ENCODE measurements at regions not wholly inside any gene's neighbourhood (a gene's known extent, or its start where the extent isn't known, plus 50 kb on each side); places are given as distances from the start of the nearest gene placed in this dataset.

- TF ChIP-seq CTCF (IDR thresholded peaks at IDR 0.05; ENCODE audit: low read depth, low read length, missing control alignments): no peak
- no peak for DNase-seq (ENCODE audit: low read depth)
- in situ Hi-C loops (cut with HindIII; ENCODE audit: low sequenced_read_pairs): no loop called here
- H3K4me3 ChIP-seq (ENCODE audit: low read depth, low read length): no peak overlapping the region
Measured at GRCh38 chr16:73413091-73413829, 365.3 kb upstream of the ZFHX3 start.

GRCh38 chr16:73412416-73412815 is 364.5 kb upstream of the ZFHX3 start:
- in situ Hi-C loops (cut with HindIII; ENCODE audit: low sequenced_read_pairs): no loop called here
- no peak for DNase-seq (ENCODE audit: low read depth)
- no peak overlapping the region for H3K4me3 ChIP-seq (ENCODE audit: low read depth, low read length)
- no peak for TF ChIP-seq CTCF (IDR thresholded peaks at IDR 0.05; ENCODE audit: low read depth, low read length, missing control alignments)

GRCh38 chr16:73408716-73409115 is 360.8 kb upstream of the ZFHX3 start:
- no peak overlapping the region for H3K4me3 ChIP-seq (ENCODE audit: low read depth, low read length)
- in situ Hi-C loops (cut with HindIII; ENCODE audit: low sequenced_read_pairs): no loop called here

GRCh38 chr16:73408311-73408710 is 360.4 kb upstream of the ZFHX3 start:
- no peak for DNase-seq (ENCODE audit: low read depth)
- in situ Hi-C loops (cut with HindIII; ENCODE audit: low sequenced_read_pairs): no loop called here
- H3K4me3 ChIP-seq (ENCODE audit: low read depth, low read length): no peak overlapping the region
- no peak for TF ChIP-seq CTCF (IDR thresholded peaks at IDR 0.05; ENCODE audit: low read depth, low read length, missing control alignments)

More at GRCh38 chr16:73408716-73409115, 360.8 kb upstream of the ZFHX3 start:
- DNase-seq (ENCODE audit: low read depth): no peak
- no peak for TF ChIP-seq CTCF (IDR thresholded peaks at IDR 0.05; ENCODE audit: low read depth, low read length, missing control alignments)

GRCh38 chr16:73405851-73406250 is 357.9 kb upstream of the ZFHX3 start:
- in situ Hi-C loops (cut with HindIII; ENCODE audit: low sequenced_read_pairs): no loop called here

GRCh38 chr16:73404001-73404400 is 356.1 kb upstream of the ZFHX3 start:
- no peak for DNase-seq (ENCODE audit: low read depth)
- no peak for TF ChIP-seq CTCF (IDR thresholded peaks at IDR 0.05; ENCODE audit: low read depth, low read length, missing control alignments)
- in situ Hi-C loops (cut with HindIII; ENCODE audit: low sequenced_read_pairs): no loop called here
- no peak overlapping the region for H3K4me3 ChIP-seq (ENCODE audit: low read depth, low read length)

More at GRCh38 chr16:73405851-73406250, 357.9 kb upstream of the ZFHX3 start:
- no peak for DNase-seq (ENCODE audit: low read depth)
- TF ChIP-seq CTCF (IDR thresholded peaks at IDR 0.05; ENCODE audit: low read depth, low read length, missing control alignments): no peak
- H3K4me3 ChIP-seq (ENCODE audit: low read depth, low read length): no peak overlapping the region

Data from astrocyte of the cerebellum (primary cell).